WTC11 (cell line): ENCODE measurements at regions not wholly inside any gene's neighbourhood (a gene's known extent, or its start where the extent isn't known, plus 50 kb on each side); places are given as distances from the start of the nearest gene placed in this dataset.

Experiments
- ATAC-seq: fragments of 200-7000 bp; cut with Tn5 transposase; 2 replicates; pipeline ENCODE4 v1.10.0; 2021; ENCODE audit warnings: mild to moderate bottlenecking, moderate library complexity
- CTCF ChIA-PET: fragments of 300-600 bp; sonication (Branson Sonifier 250); formaldehyde crosslinking; loops from one replicate; lab custom pipeline; 2021; ENCODE audit warnings: antibody characterized with exemption; lab: Charles Lee
- POLR2A ChIA-PET: fragments of 350-600 bp; sonication (Branson Sonifier 250); formaldehyde crosslinking; loops from one replicate; lab custom pipeline; 2021; ENCODE audit warnings: antibody characterized with exemption; lab: Charles Lee
- DNase-seq: peaks from one replicate; pipeline ENCODE4 v3.0.0; 2021; ENCODE audit warnings: low spot score
- H3K27ac Mint-ChIP-seq: 2 replicates; pipeline ENCODE4 v1.8.0; 2021; ENCODE audit warnings: mixed read lengths
- H3K27me3 Mint-ChIP-seq: 2 replicates; pipeline ENCODE4 v1.8.0; 2021; ENCODE audit warnings: low read depth, mild to moderate bottlenecking, moderate library complexity, mixed read lengths
- H3K36me3 Mint-ChIP-seq: 2 replicates; pipeline ENCODE4 v1.8.0; 2021; ENCODE audit warnings: mixed read lengths
- H3K4me1 Mint-ChIP-seq: 2 replicates; pipeline ENCODE4 v1.8.0; 2022; ENCODE audit warnings: mixed read lengths
- H3K4me3 Mint-ChIP-seq: 2 replicates; pipeline ENCODE4 v1.8.0; 2021; ENCODE audit warnings: mild to moderate bottlenecking, moderate library complexity, mixed read lengths
- H3K9me3 Mint-ChIP-seq: 2 replicates; pipeline ENCODE4 v1.8.0; 2021; ENCODE audit warnings: mixed read lengths
- ARID4B ChIP-seq: sonication (generic); formaldehyde crosslinking; IDR thresholded peaks from 2 replicates; pipeline ENCODE4 v1.8.0; 2023; ENCODE audit warnings: missing genetic modification reagents, mild to moderate bottlenecking, borderline replicate concordance
- CREB1 ChIP-seq: sonication (generic); formaldehyde crosslinking; IDR thresholded peaks from 2 replicates; pipeline ENCODE4 v1.8.0; 2023; ENCODE audit warnings: mild to moderate bottlenecking, missing genetic modification reagents
- ELF4 ChIP-seq: sonication (generic); formaldehyde crosslinking; IDR thresholded peaks from 2 replicates; pipeline ENCODE4 v1.8.1; 2022; ENCODE audit warnings: low read depth, mild to moderate bottlenecking, moderate library complexity, missing genetic modification reagents
- EMX1 ChIP-seq: fragments of 250-450 bp; sonication (Bioruptor Pico); IDR thresholded peaks from 2 replicates; pipeline ENCODE4 v1.8.0; 2021; ENCODE audit warnings: mild to moderate bottlenecking
- ETV6 ChIP-seq: sonication (generic); formaldehyde crosslinking; IDR thresholded peaks from 2 replicates; pipeline ENCODE4 v1.8.1; 2022; ENCODE audit warnings: mild to moderate bottlenecking, missing genetic modification reagents
- FOXJ3 ChIP-seq: sonication (generic); formaldehyde crosslinking; IDR thresholded peaks from 2 replicates; pipeline ENCODE4 v1.9.0; 2021; ENCODE audit warnings: missing genetic modification reagents, mild to moderate bottlenecking, borderline replicate concordance
- GRHL2 ChIP-seq: fragments of 250-450 bp; sonication (Bioruptor Pico); IDR thresholded peaks from 2 replicates; pipeline ENCODE4 v1.8.0; 2022; ENCODE audit warnings: mild to moderate bottlenecking, moderate library complexity; ENCODE audit not compliant: insufficient replicate concordance, severe bottlenecking
- HMGA2 ChIP-seq: fragments of 250-450 bp; sonication (Bioruptor Pico); IDR thresholded peaks from 2 replicates; pipeline ENCODE4 v1.4.0; 2021; ENCODE audit warnings: mild to moderate bottlenecking, moderate library complexity
- JAZF1 ChIP-seq: fragments of 250-450 bp; sonication (Bioruptor Pico); IDR thresholded peaks from 2 replicates; pipeline ENCODE4 v1.9.0; 2021; ENCODE audit warnings: moderate library complexity, mild to moderate bottlenecking, inconsistent platforms
- JUN ChIP-seq: sonication (generic); formaldehyde crosslinking; IDR thresholded peaks from 2 replicates; pipeline ENCODE4 v1.8.0; 2023; ENCODE audit warnings: mild to moderate bottlenecking, missing genetic modification reagents
- NR2C2 ChIP-seq: sonication (generic); formaldehyde crosslinking; IDR thresholded peaks from 2 replicates; pipeline ENCODE4 v1.8.0; 2022; ENCODE audit warnings: mild to moderate bottlenecking, missing genetic modification reagents
- OVOL2 ChIP-seq: fragments of 250-450 bp; sonication (Bioruptor Pico); IDR thresholded peaks from 2 replicates; pipeline ENCODE4 v1.9.0; 2021; ENCODE audit warnings: mild to moderate bottlenecking, borderline replicate concordance
- PRRX2 ChIP-seq: fragments of 250-450 bp; sonication (Bioruptor Pico); IDR thresholded peaks from 2 replicates; pipeline ENCODE4 v1.8.0; 2021; ENCODE audit warnings: mild to moderate bottlenecking
- RORB ChIP-seq: fragments of 250-450 bp; sonication (Bioruptor Pico); IDR thresholded peaks from 2 replicates; pipeline ENCODE4 v1.9.0; 2021; ENCODE audit warnings: mild to moderate bottlenecking
- USF2 ChIP-seq: sonication (generic); formaldehyde crosslinking; IDR thresholded peaks from 2 replicates; pipeline ENCODE4 v1.8.1; 2023; ENCODE audit warnings: mild to moderate bottlenecking, missing genetic modification reagents, moderate library complexity
- TF ChIP-seq, protein P1 (sequence below): fragments of 250-450 bp; sonication (Bioruptor Pico); IDR thresholded peaks from 2 replicates; pipeline ENCODE4 v2.1.2; 2022; ENCODE audit warnings: mild to moderate bottlenecking, moderate library complexity
- TF ChIP-seq, protein P2 (sequence below): fragments of 200-600 bp; IDR thresholded peaks from 2 replicates; pipeline ENCODE4 v1.8.0; 2022; ENCODE audit warnings: antibody characterized with exemption
- TF ChIP-seq, protein P3 (sequence below): sonication (generic); formaldehyde crosslinking; IDR thresholded peaks from 2 replicates; pipeline ENCODE4 v1.8.1; 2023; ENCODE audit warnings: mild to moderate bottlenecking, moderate library complexity, missing genetic modification reagents

GRCh38 chr2:196372276-196372809 lies 201.0 kb upstream of the STK17B start:
- POLR2A ChIA-PET = no interaction called here
- DNase-seq = no peak
- no peak for ATAC-seq
- Mint-ChIP-seq H3K4me1 (peaks cover 3% of the 10 kb centered on the region; the same call in 1 of the 2 replicates), H3K4me3 (no peak overlapping the region), H3K36me3 (no peaks in the 10 kb centered on the region), H3K27me3 (no peaks in the 10 kb centered on the region), H3K27ac (no peak overlapping the region), H3K9me3 (peaks cover 16% of the 10 kb centered on the region)
- TF ChIP-seq EMX1 (CRISPR knock-in tag) (no peak), ELF4 (no peak)
- CTCF ChIA-PET = no interaction called here

DNA sequence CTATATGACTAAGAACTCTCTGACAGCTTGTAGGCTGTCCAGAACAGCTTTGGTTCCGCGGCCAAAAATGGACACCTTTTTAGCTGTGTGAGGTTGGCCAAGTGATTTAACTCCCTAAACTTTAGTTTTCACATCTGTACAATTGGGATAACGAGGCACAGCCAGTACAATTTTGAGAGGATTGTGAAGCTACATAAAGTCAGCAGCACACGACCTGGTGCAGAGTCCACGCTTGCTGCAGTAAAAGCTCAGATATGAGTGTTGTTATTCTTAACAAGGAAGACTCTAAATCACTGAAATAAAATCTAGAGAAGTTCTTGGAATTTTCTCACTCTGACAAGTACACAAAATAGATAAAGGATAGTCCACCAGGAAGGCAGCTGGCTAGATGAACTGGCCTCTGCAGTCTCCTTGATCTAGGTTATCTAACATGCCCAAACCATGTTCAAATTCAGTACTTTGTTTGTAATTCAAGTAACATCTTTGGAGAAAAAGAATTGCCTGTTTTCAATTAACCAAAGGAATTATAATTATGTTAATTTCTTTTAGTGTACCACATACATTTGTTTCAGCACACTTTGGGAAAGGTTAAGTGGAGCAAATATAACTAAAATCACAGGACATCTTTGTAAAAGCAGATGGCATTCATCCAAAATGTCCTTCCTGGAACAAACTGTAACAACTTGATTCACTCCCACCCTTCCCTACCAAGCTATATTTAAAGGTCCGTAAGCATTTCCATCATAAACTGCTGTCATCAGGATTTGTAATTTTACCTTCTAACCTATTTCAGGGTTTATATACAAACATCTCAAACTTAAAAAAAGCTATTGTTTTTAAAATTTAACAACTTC lies 201.7 kb upstream of the STK17B start:
- POLR2A ChIA-PET = no interaction called here
- H3K4me3 Mint-ChIP-seq = no peak overlapping the region
- no peak for DNase-seq
- CTCF ChIA-PET = no interaction called here
- H3K27me3 Mint-ChIP-seq = no peaks in the 10 kb centered on the region
- no peaks in the 10 kb centered on the region for H3K36me3 Mint-ChIP-seq
- H3K4me1 Mint-ChIP-seq = peaks cover 3% of the 10 kb centered on the region; the same call in 1 of the 2 replicates
- TF ChIP-seq FOXJ3 (CRISPR knock-in tag) = no peak
- TF ChIP-seq, protein P1, sequence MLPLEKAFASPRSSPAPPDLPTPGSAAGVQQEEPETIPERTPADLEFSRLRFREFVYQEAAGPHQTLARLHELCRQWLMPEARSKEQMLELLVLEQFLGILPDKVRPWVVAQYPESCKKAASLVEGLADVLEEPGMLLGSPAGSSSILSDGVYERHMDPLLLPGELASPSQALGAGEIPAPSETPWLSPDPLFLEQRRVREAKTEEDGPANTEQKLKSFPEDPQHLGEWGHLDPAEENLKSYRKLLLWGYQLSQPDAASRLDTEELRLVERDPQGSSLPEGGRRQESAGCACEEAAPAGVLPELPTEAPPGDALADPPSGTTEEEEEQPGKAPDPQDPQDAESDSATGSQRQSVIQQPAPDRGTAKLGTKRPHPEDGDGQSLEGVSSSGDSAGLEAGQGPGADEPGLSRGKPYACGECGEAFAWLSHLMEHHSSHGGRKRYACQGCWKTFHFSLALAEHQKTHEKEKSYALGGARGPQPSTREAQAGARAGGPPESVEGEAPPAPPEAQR (CRISPR knock-in tag) = no peak
- TF ChIP-seq, protein P2, sequence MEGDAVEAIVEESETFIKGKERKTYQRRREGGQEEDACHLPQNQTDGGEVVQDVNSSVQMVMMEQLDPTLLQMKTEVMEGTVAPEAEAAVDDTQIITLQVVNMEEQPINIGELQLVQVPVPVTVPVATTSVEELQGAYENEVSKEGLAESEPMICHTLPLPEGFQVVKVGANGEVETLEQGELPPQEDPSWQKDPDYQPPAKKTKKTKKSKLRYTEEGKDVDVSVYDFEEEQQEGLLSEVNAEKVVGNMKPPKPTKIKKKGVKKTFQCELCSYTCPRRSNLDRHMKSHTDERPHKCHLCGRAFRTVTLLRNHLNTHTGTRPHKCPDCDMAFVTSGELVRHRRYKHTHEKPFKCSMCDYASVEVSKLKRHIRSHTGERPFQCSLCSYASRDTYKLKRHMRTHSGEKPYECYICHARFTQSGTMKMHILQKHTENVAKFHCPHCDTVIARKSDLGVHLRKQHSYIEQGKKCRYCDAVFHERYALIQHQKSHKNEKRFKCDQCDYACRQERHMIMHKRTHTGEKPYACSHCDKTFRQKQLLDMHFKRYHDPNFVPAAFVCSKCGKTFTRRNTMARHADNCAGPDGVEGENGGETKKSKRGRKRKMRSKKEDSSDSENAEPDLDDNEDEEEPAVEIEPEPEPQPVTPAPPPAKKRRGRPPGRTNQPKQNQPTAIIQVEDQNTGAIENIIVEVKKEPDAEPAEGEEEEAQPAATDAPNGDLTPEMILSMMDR = no peak
- TF ChIP-seq ELF4 = no peak
- TF ChIP-seq RORB (CRISPR knock-in tag) = no peak
- TF ChIP-seq CREB1 (CRISPR knock-in tag) = no peak
- TF ChIP-seq, protein P3, sequence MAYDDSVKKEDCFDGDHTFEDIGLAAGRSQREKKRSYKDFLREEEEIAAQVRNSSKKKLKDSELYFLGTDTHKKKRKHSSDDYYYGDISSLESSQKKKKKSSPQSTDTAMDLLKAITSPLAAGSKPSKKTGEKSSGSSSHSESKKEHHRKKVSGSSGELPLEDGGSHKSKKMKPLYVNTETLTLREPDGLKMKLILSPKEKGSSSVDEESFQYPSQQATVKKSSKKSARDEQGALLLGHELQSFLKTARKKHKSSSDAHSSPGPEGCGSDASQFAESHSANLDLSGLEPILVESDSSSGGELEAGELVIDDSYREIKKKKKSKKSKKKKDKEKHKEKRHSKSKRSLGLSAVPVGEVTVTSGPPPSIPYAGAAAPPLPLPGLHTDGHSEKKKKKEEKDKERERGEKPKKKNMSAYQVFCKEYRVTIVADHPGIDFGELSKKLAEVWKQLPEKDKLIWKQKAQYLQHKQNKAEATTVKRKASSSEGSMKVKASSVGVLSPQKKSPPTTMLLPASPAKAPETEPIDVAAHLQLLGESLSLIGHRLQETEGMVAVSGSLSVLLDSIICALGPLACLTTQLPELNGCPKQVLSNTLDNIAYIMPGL = no peak
- H3K27ac Mint-ChIP-seq = no peak overlapping the region
- ATAC-seq = no peak
- H3K9me3 Mint-ChIP-seq = peaks cover 10% of the 10 kb centered on the region

DNA sequence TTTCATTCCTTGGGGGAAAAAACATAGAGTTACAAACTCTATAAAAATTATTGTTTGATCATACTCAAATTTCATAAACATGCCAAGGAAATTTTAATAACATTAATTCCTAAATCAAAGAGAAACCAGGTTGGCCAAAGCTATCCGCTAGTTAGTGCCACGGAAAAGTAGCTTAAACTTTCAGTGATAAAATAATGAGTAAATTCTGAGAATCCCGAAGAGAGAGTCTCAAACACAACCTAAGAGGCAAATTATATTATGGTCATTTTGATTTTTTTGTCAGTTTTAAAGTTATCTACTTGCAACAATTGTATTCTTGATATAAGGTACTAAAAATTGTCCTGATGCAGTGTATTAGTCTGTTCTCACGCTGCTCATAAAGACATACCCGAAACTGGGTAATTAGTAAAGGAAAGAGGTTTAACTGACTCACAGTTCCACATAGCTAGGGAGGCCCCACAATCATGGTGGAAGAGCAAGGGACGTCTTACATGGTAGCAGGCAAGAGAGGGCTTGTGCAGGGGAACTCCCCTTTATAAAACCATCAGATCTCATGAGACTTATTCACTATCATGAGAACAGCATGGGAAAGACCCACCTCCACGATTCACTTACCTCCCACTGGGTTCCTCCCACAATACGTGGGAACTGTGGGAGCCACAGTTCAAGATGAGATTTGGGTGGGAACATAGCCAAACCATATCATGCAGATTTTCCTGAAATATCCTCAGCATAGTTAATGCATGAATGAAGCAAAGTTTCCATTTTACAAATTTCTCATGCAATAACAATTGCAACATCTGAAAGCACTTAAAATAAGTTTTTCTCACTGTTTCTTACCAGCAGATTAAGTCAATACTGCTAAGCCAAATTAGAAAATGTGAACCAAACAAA lies 205.9 kb upstream of the STK17B start:
- peaks cover 3% of the 10 kb centered on the region; the same call in 1 of the 2 replicates for H3K9me3 Mint-ChIP-seq
- no peaks in the 10 kb centered on the region for H3K36me3 Mint-ChIP-seq
- DNase-seq = no peak
- no peak for ATAC-seq
- H3K27me3 Mint-ChIP-seq = no peaks in the 10 kb centered on the region
- CTCF ChIA-PET = no interaction called here
- H3K4me3 Mint-ChIP-seq = no peak overlapping the region
- POLR2A ChIA-PET = no interaction called here
- H3K27ac Mint-ChIP-seq = no peak overlapping the region
- H3K4me1 Mint-ChIP-seq = no peaks in the 10 kb centered on the region
- TF ChIP-seq JAZF1 (CRISPR knock-in tag) = no peak
- TF ChIP-seq JUN (CRISPR knock-in tag) = no peak
- no peak for TF ChIP-seq HMGA2
- no peak for TF ChIP-seq OVOL2 (CRISPR knock-in tag)
- no peak for TF ChIP-seq USF2
- no peak for TF ChIP-seq NR2C2 (CRISPR knock-in tag)
- TF ChIP-seq, protein P1 (CRISPR knock-in tag) = no peak
- no peak for TF ChIP-seq PRRX2 (CRISPR knock-in tag)
- no peak for TF ChIP-seq GRHL2 (CRISPR knock-in tag)
- TF ChIP-seq ARID4B (CRISPR knock-in tag) = no peak
- TF ChIP-seq ETV6 (CRISPR knock-in tag) = no peak
